Activated CD4-positive, alpha-beta T cell treated with anti-CD3 and anti-CD28 coated beads, Interleukin-10, Interleukin-2, amounts not matched to agents 100 ng/mL and 50 ng/mL, durations not matched to agents 16 hours and 8 hours (primary cell): ENCODE measurements at regions not wholly inside any gene's neighbourhood (a gene's known extent, or its start where the extent isn't known, plus 50 kb on each side); places are given as distances from the start of the nearest gene placed in this dataset.

Experiments used
- DNase-seq: peaks from one replicate; pipeline ENCODE4 v3.0.0-alpha.2; 2020

DNA sequence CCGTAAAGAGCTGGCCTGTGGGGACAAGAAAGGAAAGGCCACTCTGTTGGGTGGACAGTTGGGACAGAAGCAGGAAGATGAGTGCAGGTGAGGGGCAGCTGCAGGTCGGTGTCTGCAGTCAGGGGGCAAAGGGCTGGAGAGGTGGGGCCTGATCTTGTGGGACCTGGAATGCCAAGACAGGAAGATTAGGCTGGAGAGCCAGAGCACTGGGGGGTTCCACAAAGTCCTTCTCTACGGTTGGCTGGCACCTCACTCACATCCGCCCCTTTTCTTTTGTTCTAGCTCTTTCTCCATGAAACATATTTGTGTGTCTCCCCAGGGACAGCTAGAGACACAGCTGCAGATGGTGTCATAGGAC lies 404.1 kb downstream of the PTPRU start:
- DNase-seq, result no peak

DNA sequence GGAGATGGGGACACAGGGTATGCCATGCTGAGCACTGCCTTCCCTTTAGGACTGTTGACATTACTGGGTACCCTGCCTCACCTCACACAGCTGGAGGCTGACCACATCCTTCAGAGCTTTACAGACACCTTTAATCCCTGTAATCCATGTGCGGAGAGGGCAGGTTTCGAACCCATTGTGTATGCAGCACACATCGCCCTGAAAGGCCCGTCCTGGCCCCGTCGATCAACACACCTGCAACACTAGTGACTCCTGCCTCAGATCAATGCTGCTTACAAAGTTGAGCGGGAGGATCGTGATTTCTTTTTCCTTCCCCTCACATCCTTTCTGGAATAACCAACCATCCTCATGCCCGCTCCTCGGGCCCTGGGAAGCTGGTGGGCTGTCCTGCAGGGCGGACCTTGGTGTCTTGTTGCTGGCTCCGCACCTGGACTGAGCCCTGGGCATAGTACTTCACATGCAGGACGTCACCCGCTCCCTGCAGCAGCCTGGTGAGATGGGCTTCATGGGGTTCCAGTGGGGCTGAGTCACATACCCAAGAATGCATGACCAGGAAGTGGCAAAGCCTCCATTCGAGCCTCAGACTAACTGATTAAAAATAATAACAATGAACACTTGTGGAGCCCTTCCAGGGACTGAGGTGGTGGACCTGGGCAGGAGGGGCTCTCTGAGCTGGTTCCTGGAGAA lies 403.6 kb downstream of the PTPRU start:
- no peak for DNase-seq

DNA sequence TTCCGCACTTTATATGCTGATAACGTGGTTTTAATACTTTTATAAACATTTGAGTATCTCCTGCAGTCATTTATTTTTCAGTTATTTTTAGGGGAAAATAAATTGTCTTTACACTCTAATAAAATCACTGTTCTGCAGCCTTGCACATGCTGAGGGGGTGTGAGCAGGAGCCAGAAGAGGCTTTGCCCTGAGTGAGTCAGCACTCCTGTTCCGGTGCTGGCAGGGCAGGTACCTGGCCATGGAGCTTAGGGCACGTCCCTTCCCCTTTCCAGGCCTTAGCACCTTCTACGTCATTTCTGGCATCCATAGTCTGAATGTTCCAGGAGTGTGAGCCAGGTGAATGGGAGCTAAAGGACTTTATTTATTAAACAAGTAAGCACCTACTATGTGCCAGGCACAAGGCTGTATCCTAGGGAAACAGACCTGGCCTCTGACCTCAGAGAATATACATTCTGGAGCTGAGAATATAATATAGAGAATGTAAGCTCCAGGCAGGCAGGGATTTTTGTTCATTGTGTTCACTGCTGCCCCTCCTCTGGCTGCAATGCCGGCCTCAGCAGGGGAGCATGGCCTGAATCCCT lies 402.9 kb downstream of the PTPRU start:
- no peak for DNase-seq

DNA sequence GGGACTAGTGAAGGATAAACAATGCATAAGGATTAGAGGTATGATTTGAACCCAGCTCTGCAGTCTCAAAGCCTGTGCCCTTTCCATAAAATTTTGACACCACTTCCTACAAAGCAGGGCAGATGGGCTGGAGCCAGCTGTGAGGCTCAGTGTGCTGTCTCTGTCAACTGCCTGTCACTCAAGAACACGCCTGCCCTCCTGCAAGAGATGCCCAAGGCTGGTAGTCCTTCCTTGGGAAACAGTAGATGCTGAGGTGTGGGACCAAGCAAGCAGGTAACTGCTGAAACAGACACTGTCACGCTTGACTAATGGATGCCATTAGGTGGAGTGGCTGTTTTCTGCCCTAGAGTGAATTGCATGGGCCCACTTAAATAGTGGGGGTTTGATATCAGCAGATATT lies 402.0 kb downstream of the PTPRU start:
- no peak for DNase-seq

DNA sequence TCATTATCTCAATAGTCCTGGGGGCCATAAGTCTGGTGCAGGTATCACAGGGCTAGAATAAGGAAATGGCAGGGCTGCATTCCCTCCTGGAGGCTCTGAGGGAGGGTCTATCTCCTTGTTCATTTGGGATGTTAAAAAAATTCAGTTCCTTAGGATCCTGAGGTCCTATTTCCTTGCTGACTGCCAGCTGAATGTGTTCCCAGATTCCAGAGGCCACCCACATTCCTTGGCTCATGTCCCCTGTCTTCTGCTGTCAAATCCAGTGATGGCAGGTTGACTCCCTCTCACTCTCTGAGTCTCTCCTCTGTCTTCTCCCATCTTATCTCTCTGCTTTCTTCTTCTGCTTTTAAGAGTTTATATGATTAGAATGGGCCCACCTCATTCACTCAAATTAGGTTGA lies 400.6 kb downstream of the PTPRU start:
- no peak for DNase-seq

DNA sequence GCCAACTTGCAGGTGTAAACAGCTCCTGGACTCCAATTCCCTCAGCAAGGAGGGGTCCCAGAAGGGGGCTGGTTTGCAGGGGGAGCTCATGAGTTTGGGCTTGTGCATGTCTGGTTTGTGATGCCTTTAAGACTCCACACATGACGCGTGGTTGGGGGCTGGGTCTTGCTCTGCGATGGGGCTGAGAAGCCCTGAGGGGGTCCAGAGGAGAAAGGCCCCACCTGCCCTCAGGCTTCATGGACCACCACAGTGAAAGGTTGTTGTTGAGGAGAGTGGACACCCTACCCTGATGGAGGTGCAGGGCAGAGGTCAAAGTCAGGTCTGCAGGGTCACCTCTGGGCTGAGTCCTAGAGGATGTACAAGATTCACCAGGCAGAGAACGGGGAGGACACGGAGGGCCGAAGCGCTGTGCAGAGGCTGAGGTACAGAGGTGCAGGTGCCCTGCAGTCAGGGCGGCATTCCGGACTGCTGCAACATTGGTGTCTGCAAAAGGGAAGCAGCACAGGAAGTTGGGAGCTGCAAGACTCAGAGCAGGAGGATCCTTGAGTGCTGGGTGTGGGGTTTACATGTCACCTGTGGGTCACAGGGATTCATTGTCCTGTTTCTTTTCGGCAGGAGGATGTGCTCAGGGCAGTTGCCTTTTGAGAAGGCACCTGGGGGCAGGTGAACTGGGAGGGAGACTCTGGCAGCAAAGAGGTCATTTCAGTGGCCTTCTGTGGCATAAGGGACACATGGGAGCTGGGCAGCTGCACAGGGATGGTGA lies 399.4 kb downstream of the PTPRU start:
- DNase-seq, result no peak

DNA sequence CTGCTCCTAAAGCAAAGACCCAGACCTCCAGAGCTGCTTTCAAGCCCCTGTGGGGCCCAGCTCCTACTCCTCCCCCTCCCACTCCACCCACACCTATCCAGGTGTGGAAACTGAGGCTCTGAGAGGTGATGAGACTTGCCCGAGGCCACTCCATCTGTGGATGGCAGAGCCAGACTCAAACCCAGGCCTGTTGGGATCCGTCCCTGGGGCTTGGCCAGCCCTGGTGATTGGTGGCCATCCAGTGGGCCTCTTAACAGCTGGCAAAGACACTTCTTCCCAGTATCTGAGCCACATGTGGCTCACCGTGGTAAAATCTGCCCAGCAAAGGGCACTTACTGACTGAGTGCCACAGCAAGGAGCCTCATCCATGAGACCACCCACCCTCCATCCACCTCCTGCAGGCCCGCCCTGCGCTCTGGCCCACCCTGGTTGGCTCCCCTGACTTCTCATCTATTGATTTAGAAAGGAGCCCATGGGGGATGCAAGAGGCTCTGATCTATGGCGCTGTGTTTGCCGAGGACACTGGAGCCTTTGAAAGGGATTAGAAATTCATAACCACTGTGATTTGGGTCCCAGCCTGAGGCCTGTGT lies 398.5 kb downstream of the PTPRU start:
- no peak for DNase-seq

DNA sequence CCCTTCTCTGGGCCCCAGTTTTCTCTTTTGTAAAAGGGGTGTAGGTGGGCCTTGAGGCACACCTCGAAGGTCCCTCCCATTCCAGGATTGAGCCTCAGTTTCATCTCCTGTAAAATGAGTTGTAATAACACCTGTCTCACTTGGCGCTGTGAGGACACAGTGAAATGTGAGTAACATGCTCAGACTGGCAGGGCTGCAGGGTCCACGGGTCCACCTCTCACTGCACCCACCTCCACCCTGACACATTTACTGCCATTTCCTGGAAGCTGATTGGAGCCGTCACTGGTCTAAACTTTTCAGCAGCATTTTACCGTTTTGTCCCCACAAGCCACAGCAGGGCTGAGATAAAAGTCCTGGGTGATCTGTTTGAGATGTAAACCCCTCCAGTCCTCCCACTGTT lies 398.0 kb downstream of the PTPRU start:
- DNase-seq, result no peak

DNA sequence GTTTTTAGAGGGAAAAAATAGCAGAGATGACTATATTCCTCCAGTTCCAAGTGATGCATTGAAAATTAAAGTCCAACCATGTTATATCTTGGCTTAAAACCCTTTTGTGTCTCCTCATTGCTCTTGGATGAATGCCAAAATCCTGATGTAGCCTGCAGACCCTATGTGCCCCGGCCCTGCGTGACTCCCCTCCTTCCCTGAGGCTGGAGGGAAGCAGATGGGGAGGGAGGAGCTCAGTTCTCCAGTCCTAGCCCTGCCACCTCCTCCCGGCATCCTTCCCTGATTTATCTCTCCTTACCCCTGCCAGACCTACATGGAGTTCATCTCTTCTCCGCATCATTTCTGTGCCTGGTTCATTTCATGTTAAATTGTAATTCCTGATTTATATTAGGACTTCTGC lies 397.4 kb downstream of the PTPRU start:
- no peak for DNase-seq

DNA sequence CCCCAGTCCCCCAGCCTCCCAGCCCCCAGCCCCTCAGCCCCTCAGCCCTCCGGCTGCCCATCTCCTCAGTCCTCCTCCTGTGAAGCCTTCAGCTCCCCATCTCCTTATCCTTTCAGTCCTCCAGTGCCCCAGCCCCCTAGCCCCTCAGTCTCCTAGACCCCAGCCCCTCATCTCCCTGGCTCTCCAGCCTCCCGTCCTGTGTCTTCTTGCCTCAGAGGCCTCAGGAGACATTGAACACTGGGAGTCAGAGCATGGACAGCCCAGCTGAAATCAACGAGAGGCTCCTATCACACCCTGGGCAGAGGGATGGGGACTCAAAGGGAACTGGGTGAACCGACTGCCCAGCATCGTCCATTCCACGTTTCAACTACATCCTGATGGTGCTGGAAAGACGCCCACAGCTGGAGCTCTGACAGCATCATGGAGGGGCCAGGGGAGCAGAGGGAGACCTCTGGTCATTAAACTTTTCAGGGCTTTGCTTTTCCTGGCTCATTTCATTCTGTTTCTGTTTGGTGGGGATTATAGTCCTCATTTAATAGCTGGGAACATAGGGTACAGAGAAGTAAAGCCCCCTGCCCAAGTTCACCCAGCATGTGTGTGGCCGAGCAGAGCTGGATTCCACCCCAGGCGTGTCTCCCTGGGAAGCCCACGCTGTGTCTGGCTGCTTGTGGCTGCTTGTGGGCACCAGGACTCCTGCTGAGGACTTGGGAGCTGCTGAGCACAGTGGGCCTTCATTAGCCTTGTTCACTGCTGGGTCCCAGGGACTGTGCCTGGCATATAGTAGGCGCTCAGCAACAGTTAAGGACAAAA lies 396.7 kb downstream of the PTPRU start:
- no peak for DNase-seq

DNA sequence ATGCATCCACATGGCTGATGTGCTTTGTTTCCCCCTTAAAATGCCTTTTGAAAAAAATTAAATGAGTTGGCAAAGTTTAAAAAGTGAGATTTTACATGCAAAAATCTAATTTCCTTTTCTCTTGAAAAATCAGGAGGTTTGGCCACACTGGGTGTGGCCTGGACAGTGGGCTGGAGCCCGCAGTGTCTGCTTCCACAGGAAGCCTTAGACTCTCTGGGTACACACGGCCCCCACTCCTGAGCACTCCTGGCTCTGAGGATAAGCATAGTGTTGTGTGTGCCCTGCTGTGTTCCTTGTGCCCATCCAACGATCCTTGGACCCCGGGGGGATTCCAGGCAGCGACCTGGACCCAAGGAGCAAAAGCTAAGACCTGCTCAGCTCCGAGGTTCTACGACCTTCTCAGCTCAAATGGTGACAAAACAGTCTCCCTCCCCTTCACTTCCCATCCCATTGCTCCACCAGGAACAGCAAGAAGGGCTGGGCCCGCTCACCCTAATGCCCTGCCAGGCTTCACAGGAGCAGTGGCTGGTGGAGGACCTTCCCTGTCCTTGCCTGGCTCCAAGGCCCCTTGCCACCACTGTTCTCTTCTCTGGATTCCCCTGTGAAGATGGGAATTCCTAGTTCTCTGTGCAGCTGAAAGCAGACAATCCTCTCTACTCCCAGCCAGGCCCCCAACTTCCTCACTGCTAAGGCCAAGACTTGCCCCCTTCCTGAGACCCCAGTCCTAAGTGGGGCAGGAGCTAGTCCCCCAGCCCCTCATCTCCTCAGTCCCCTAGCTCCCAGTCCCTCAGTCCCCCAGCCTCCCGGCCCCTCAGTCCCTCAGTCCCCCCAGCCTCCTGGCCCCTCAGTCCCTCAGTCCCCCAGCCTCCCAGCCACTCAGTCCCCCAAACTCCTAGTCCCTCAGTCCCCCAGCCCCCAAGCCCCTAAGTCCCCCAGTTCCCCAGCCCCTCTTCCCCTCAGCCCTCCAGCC lies 395.8 kb downstream of the PTPRU start:
- DNase-seq, result no peak

DNA sequence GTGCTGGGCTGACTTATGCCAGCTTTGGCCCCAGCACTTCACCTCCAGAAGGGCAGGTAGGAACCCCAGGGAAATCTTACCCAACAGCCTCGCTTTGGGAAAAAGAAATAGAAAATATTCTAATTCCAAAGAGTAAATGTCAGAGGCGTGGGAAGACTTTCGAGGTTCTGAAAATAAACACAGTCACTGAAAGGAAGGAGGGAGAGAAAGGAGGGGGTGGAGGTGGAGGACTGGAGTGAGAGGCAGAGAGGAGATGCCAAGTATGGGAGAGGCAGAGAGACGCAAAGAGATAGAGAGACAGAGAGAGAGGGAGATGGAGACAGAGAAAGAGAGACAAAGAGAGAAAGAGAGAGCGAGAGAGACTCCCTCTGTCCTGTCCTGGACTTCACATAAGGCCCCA lies 395.0 kb downstream of the PTPRU start:
- DNase-seq, result no peak

DNA sequence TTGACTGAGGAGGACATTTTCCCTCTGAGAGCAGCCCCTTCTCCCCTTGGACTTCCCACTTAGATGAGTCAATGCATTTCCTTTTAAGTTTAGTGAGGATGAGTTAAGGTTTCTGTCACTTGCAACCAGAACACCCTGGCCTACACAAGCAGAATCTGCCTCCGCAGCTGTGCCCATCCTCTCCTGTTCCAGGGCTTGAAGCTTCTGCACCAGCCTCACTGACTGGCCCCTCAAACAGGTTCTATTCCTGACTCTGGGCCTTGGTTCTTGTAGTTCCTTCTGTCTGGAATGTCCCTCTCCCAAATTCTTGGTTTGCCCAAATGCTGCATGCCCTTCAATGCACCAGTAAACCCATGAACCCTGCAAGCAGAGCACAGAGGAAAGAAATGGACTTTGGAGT lies 394.4 kb downstream of the PTPRU start:
- no peak for DNase-seq

DNA sequence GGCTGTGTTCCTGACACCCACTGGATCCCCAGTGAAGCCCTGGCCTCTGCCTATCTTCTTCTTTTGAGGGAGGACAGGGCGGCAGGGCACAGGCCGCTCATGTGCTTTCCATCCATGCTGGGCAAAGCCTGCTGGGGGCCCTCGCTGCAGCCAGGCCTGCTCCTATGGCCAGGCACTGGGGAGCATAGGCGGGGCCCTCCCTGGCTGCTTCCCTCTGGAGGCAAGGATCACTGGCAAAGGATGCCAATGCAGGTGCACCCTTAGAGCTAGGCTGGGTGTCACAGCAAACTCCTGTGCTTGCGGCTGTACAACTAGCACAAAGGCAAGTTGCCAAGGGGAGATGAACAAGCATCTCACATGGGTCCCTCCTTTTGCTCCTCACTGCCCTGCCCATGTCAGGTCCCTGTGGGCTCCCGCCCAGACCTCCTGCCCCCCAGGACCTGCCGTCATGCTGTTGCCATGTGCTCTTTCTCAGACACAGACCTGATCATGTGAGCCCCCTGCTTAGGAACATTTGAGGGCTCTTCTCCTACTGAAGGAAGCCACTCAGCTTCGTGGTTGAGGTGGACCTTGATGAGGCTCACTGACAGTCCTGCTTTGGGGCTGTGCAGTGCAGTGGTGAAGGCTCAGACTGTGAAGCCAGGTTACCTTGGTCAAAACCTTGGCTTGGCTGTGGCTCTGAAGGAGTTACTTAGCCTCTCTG lies 393.6 kb downstream of the PTPRU start:
- DNase-seq, result no peak

DNA sequence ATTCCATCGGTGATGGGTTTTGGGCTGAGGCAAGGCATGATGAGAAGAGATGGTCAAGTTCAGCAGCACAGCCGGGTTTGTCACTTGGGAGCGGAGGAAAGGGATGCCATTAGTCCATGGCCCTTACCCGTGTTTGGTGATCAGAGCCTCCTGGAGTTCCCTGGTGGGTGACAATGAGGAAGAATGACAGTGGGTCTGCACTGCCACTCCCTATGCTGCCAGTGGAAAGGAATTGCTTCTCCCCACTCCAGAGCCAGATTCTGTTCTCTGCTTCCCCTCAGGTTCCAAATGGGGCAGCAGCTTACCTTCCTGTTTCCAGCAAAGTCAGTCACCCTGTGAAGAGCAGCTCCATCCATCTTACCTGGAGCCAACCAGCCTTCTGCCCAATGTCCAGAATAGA lies 393.1 kb downstream of the PTPRU start:
- DNase-seq, result no peak

DNA sequence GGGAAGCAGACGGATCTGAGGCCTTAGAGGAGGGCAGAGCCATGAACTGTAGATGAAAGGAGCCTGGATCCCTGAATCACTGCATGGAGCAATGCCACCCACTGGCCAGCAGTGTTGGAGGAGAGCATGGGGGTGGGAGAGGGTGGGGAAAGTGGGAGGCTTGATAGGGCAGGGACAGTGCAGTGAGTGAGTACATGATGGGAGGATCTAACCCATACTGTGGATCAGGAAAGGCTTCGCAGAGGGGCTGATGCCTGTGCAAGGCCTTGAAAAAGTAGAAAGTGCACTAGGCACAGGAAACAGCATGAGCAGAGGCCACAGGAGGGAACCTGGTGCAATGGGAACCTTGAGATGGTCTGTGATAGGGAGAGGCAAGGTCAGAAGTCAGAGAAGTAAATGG lies 391.9 kb downstream of the PTPRU start:
- no peak for DNase-seq

DNA sequence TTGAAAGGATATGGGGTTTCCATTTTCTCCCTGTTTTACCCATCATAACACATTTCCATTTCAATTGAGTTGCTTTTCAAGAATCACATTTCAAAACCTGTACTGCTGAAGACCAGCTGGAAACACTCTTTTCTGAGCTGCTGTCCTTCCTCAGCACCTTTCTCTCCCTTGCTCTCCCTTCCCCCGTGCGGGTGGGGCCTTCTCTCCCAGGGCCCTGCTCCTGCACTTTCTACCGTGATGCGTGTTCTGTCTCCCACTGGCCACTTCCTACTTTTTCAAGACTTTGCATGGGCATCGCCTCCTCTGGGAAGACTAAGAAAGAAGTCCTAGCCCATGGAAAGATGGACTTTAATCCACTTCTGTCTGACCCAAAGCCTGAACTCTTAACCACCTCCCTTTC lies 390.4 kb downstream of the PTPRU start:
- DNase-seq, result no peak

DNA sequence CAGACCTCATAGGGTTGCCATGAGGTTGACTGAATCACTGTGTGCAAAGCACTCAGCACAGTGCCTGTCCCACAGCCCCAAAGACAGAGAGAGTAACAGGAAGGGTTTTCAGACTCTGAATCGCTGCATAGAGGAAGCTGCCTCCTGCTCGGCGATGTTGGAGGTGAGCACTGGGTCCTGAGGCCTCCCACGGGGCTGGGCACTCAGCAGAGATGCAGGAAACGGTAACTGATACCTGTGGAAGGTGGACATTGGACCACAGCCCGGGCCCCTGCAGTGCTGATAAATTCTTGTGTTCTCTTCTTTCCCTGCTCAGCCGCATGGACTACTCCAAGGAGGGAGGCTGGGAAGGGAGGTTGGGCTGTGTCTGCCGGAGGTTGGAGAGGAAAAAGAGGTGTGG lies 389.7 kb downstream of the PTPRU start:
- no peak for DNase-seq

DNA sequence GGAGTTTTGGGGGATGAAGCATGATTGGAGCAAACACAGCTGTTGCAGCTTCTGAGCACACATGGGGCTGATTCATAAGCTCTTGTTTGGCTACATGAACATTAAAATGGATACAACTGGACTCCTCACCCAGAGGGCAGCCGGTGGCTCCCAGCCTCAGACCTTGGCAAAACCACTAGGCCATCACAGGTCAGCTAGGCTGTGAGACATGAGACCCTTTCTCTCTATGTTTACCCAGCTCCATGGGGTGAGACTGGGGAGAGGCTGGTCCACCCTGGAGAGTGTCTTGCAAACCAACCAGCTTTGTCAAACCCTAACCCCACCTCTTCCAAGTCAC lies 388.7 kb downstream of the PTPRU start:
- DNase-seq, result no peak

DNA sequence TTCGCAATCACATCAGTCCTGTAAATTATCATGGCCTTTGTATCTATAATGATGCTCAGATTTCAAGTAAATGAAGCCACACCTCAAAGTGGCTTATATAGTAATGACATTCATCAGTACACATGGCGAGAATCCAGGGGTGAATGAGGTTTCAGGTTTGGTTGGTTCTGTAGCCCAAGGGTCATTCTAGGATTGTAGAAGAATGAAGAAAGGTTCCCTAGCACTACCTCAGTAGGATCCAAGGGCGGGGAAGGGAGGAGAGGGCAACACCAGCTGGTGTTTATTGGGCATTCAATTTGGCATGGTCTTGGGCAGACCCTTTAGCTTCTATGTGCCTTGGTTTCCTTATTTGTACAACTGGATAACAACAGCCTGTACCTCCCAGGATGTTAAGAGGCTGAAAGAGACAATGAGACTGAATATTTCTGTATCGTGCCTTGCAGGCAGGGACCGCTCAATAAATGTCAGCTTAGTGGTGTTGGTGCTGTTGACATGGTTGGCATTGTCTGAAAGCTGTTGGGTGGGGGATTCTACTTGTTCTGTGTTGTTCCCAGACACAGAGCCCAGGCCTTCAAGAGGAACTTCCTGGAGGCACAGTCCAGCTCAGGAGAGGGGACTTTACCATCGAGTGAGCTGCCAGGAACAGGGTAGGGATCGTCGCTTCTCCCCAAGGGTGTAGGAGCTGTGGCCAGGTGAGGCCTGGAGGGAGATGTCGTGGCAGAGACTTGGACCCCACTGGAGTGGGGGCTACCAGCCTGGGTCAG lies 388.2 kb downstream of the PTPRU start:
- DNase-seq, result no peak

DNA sequence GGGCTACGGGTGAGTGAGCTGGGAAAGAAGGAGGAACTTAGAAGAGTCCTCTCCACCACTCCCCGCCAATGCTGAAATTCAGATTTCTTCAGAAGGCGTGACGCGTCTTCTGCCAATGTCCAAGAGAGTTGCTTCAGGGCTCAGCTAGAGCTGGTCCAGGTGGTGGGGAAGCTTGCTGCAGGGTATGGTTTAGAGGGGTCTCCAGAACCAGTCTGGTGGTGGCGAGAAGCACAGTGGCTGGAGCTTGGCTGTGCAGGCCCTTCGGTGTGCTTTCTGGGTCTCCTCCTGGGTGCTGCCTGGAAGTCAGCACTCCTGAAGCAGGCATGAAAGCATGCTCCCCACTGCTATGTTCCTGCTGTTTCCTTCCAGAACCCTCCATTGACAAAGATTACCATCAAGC lies 387.2 kb downstream of the PTPRU start:
- DNase-seq, result no peak
